Upper lobe of left lung (tissue), 4 donors: ENCODE measurements at regions not wholly inside any gene's neighbourhood (a gene's known extent, or its start where the extent isn't known, plus 50 kb on each side); places are given as distances from the start of the nearest gene placed in this dataset.

Source experiments
- POLR2A ChIP-seq, 4 donors: fragments of 450-650 bp; IDR thresholded peaks; one replicate each; pipeline ENCODE4 v1.5.1; 2016 to 2017; ENCODE audit warnings: antibody characterized with exemption in 4 of 4, mild to moderate bottlenecking in 2 of 4
- POLR2AphosphoS5 ChIP-seq, 2 donors: sonication (generic); formaldehyde crosslinking; IDR thresholded peaks; one replicate each; pipeline ENCODE4 v1.5.1; 2017; ENCODE audit warnings: antibody characterized with exemption in 2 of 2
- TF ChIP-seq, protein P1 (sequence below), 6 experiments: fragments of 450-650 bp in 4 of 6; fragments of 200-600 bp in 2 of 6; sonication (generic) in 2 of 6; IDR thresholded peaks; one replicate each; pipeline ENCODE4 v1.5.1; 2016 to 2019; ENCODE audit warnings: antibody characterized with exemption in 6 of 6

DNA sequence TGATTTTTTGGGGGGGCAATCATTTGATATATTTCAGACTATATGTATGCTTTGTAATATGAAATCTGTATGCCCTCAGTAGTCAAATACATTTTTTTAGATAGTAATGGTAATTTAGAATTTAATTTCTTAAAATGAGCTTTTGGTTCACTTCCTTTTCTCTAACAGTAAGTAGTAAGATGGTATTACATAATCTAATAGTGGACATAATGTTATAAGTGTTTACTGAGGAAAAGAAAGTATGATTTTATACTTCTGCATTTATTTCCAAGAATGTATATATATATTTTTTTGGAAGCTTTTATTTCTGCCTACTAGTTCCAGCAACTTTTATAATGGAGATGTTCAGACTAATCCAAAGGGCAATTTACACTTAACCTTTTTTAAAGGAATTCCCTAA is 1450.7 kb upstream of the TENM3 start:
- TF ChIP-seq, protein P1, sequence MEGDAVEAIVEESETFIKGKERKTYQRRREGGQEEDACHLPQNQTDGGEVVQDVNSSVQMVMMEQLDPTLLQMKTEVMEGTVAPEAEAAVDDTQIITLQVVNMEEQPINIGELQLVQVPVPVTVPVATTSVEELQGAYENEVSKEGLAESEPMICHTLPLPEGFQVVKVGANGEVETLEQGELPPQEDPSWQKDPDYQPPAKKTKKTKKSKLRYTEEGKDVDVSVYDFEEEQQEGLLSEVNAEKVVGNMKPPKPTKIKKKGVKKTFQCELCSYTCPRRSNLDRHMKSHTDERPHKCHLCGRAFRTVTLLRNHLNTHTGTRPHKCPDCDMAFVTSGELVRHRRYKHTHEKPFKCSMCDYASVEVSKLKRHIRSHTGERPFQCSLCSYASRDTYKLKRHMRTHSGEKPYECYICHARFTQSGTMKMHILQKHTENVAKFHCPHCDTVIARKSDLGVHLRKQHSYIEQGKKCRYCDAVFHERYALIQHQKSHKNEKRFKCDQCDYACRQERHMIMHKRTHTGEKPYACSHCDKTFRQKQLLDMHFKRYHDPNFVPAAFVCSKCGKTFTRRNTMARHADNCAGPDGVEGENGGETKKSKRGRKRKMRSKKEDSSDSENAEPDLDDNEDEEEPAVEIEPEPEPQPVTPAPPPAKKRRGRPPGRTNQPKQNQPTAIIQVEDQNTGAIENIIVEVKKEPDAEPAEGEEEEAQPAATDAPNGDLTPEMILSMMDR (IDR thresholded peaks at IDR 0.05), result no peak
- TF ChIP-seq POLR2AphosphoS5 (IDR thresholded peaks at IDR 0.05), result no peak
- no peak for TF ChIP-seq POLR2A (IDR thresholded peaks at IDR 0.05)
